ENCODE measurements at regions not wholly inside any gene's neighbourhood (a gene's known extent, or its start where the extent isn't known, plus 50 kb on each side); places are given as distances from the start of the nearest gene placed in this dataset.

GRCh38 chr16:22762486-22762885, 51.5 kb upstream of the HS3ST2 start:
- ChIA-PET POLR2A (ENCODE audit: unreplicated experiment) (no interaction called here), CTCF (no interaction called here)
- Histone ChIP-seq H3K36me3 (ENCODE audit: low read depth) (no peaks in the 10 kb centered on the region), H3K27me3 (ENCODE audit: insufficient read depth, low read depth) (no peaks in the 10 kb centered on the region), H3K4me1 (replicated peaks; ENCODE audit: insufficient read depth) (no peaks in the 10 kb centered on the region), H3K27ac (no peak overlapping the region), H3K79me2 (ENCODE audit: low read depth) (no peaks in the 10 kb centered on the region), H3K4me3 (no peak overlapping the region), H3K9me2 (ENCODE audit: insufficient read depth) (no peaks in the 10 kb centered on the region), H2AFZ (no peak overlapping the region), H4K20me1 (ENCODE audit: insufficient read depth) (no peaks in the 10 kb centered on the region), H3K9me3 (ENCODE audit: insufficient read depth, low read depth) (peaks cover 3% of the 10 kb centered on the region; the same call in 1 of the 2 replicates), H3F3A (ENCODE audit: insufficient read depth, low read depth) (no peaks in the 10 kb centered on the region), H3K4me2 (no peak overlapping the region)
- intact Hi-C loops (cut with micrococcal nuclease; ENCODE audit: unreplicated experiment): no loop called here
- no TSS peak for BruUV-seq (replicated peaks)
- TF ChIP-seq CTCF (conservative IDR thresholded peaks at IDR 0.05): no peak
- no peak for TF ChIP-seq EZH2 (IDR thresholded peaks at IDR 0.05; ENCODE audit: low read depth)
- DNase-seq: no peak

GRCh38 chr16:22763437-22764080, 50.4 kb upstream of the HS3ST2 start:
- no peak for TF ChIP-seq EZH2 (IDR thresholded peaks at IDR 0.05; ENCODE audit: low read depth)
- no peak for TF ChIP-seq CTCF (conservative IDR thresholded peaks at IDR 0.05)
- Histone ChIP-seq H3K36me3 (ENCODE audit: low read depth) (no peaks in the 10 kb centered on the region), H3K79me2 (ENCODE audit: low read depth) (no peaks in the 10 kb centered on the region), H3K4me1 (replicated peaks; ENCODE audit: insufficient read depth) (no peaks in the 10 kb centered on the region), H3K27ac (no peak overlapping the region), H3K4me3 (no peak overlapping the region), H3K9me3 (ENCODE audit: insufficient read depth, low read depth) (no peaks in the 10 kb centered on the region), H3K27me3 (ENCODE audit: insufficient read depth, low read depth) (no peaks in the 10 kb centered on the region), H3K4me2 (no peak overlapping the region), H3K9me2 (ENCODE audit: insufficient read depth) (no peaks in the 10 kb centered on the region), H2AFZ (no peak overlapping the region), H3F3A (ENCODE audit: insufficient read depth, low read depth) (no peaks in the 10 kb centered on the region), H4K20me1 (ENCODE audit: insufficient read depth) (no peaks in the 10 kb centered on the region)
- CTCF ChIA-PET: no interaction called here
- intact Hi-C loops (cut with micrococcal nuclease; ENCODE audit: unreplicated experiment): no loop called here
- no TSS peak for BruUV-seq (replicated peaks)
- DNase-seq: no peak
- POLR2A ChIA-PET (ENCODE audit: unreplicated experiment): no interaction called here
